ENCODE measurements at regions not wholly inside any gene's neighbourhood (a gene's known extent, or its start where the extent isn't known, plus 50 kb on each side); places are given as distances from the start of the nearest gene placed in this dataset.

GRCh38 chr5:3511519-3511918 lies 84.1 kb upstream of the IRX1 start:
- no peak overlapping the region for H3K4me3 Mint-ChIP-seq
- peaks cover 63% of the 10 kb centered on the region for H3K9me3 Mint-ChIP-seq
- TF ChIP-seq CTCF (IDR thresholded peaks at IDR 0.05) = no peak
- H3K27me3 Mint-ChIP-seq (ENCODE audit: insufficient read depth) = no peaks in the 10 kb centered on the region
- no peak overlapping the region for H3K27ac Mint-ChIP-seq
- H3K4me1 Mint-ChIP-seq (ENCODE audit: low read depth) = no peaks in the 10 kb centered on the region
- no peak for DNase-seq
- peaks cover 9% of the 10 kb centered on the region for H3K36me3 Mint-ChIP-seq (ENCODE audit: low read depth)

- no peaks in the 10 kb centered on the region for H3K27me3 Mint-ChIP-seq (ENCODE audit: insufficient read depth)
- no peak for TF ChIP-seq CTCF (IDR thresholded peaks at IDR 0.05)
- DNase-seq = no peak
- no peaks in the 10 kb centered on the region for H3K4me1 Mint-ChIP-seq (ENCODE audit: low read depth)
- H3K27ac Mint-ChIP-seq = no peak overlapping the region
- peaks cover 60% of the 10 kb centered on the region for H3K9me3 Mint-ChIP-seq
- H3K4me3 Mint-ChIP-seq = no peak overlapping the region
- H3K36me3 Mint-ChIP-seq (ENCODE audit: low read depth) = peaks cover 8% of the 10 kb centered on the region
Measured at GRCh38 chr5:3510642-3511417, 84.8 kb upstream of the IRX1 start.

GRCh38 chr5:3509290-3509689 lies 86.3 kb upstream of the IRX1 start:
- peaks cover 4% of the 10 kb centered on the region; the same call in 1 of the 2 replicates for H3K36me3 Mint-ChIP-seq (ENCODE audit: low read depth)
- no peak overlapping the region for H3K4me3 Mint-ChIP-seq
- no peak; the same call in 1 of the 2 replicates for TF ChIP-seq CTCF (IDR thresholded peaks at IDR 0.05)
- H3K4me1 Mint-ChIP-seq (ENCODE audit: low read depth) = no peaks in the 10 kb centered on the region
- no peak for DNase-seq
- no peak overlapping the region for H3K27ac Mint-ChIP-seq
- H3K27me3 Mint-ChIP-seq (ENCODE audit: insufficient read depth) = no peaks in the 10 kb centered on the region
- peaks cover 59% of the 10 kb centered on the region for H3K9me3 Mint-ChIP-seq

- H3K27me3 Mint-ChIP-seq (ENCODE audit: insufficient read depth) = no peaks in the 10 kb centered on the region
- H3K27ac Mint-ChIP-seq = no peak overlapping the region
- H3K9me3 Mint-ChIP-seq = peaks cover 67% of the 10 kb centered on the region
- no peak for DNase-seq
- peaks cover 4% of the 10 kb centered on the region; the same call in 1 of the 2 replicates for H3K36me3 Mint-ChIP-seq (ENCODE audit: low read depth)
- H3K4me1 Mint-ChIP-seq (ENCODE audit: low read depth) = no peaks in the 10 kb centered on the region
- TF ChIP-seq CTCF (IDR thresholded peaks at IDR 0.05) = no peak
- no peak overlapping the region for H3K4me3 Mint-ChIP-seq
Measured at GRCh38 chr5:3508395-3508794, 87.2 kb upstream of the IRX1 start.

- Mint-ChIP-seq H3K9me3 (peaks cover 50% of the 10 kb centered on the region), H3K4me1 (ENCODE audit: low read depth) (no peaks in the 10 kb centered on the region), H3K27ac (no peak overlapping the region), H3K27me3 (ENCODE audit: insufficient read depth) (no peaks in the 10 kb centered on the region), H3K36me3 (ENCODE audit: low read depth) (no peaks in the 10 kb centered on the region), H3K4me3 (no peak overlapping the region)
- TF ChIP-seq CTCF (IDR thresholded peaks at IDR 0.05) = no peak
- DNase-seq = no peak
Measured at GRCh38 chr5:3490957-3491507, 104.6 kb upstream of the IRX1 start.

Measured in HFFc6 (cell line).